WERI-Rb-1 (cell line): ENCODE measurements at regions not wholly inside any gene's neighbourhood (a gene's known extent, or its start where the extent isn't known, plus 50 kb on each side); places are given as distances from the start of the nearest gene placed in this dataset.

Experiments
- DNase-seq: peaks from one replicate; pipeline ENCODE4 v3.0.0-alpha.2; 2020
- H3K27ac ChIP-seq: fragments of 250-450 bp; sonication (Bioruptor Pico); 2 replicates; pipeline ENCODE4 v1.5.1; 2020; ENCODE audit warnings: mild to moderate bottlenecking, moderate library complexity
- H3K27me3 ChIP-seq: fragments of 250-450 bp; sonication (Bioruptor Pico); 2 replicates; pipeline ENCODE4 v1.5.1; 2021; ENCODE audit warnings: mild to moderate bottlenecking, low read depth, moderate library complexity; ENCODE audit not compliant: insufficient read depth, severe bottlenecking
- H3K36me3 ChIP-seq: fragments of 250-450 bp; sonication (Bioruptor Pico); 2 replicates; pipeline ENCODE4 v1.5.1; 2020; ENCODE audit warnings: mild to moderate bottlenecking, moderate library complexity
- H3K4me3 ChIP-seq: 2 replicates; pipeline ENCODE4 v1.5.1; 2011; ENCODE audit warnings: low read depth, mild to moderate bottlenecking, control low read depth, low read length
- H3K9me3 ChIP-seq: fragments of 250-450 bp; sonication (Bioruptor Pico); 2 replicates; pipeline ENCODE4 v1.5.1; 2021; ENCODE audit warnings: mild to moderate bottlenecking, moderate library complexity; ENCODE audit not compliant: severe bottlenecking
- TF ChIP-seq, protein P1 (sequence below): IDR thresholded peaks from 2 replicates; pipeline ENCODE4 v1.5.1; 2011; ENCODE audit warnings: low read depth, mild to moderate bottlenecking, control low read depth, inconsistent platforms, low read length

DNA sequence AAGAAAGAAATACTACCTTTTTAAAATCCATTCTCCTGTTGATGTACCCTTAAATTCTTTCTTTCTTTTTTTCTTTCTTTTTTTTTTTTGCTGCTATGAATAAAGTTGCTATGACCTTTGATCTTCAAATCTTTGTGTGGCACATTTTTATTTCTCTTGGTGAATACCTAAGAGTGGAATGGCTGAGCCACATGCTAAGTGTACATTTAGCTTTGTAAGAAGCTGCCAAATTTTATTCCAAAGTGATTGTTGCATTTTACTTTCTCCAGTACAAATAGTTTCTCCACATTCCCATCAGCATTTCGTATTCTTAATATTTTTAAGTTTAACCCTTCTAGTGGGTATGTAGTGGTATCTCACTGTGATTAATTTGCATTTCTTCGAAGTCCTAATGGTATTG lies 88.8 kb upstream of the RAB27B start:
- H3K27ac ChIP-seq: no peak overlapping the region
- TF ChIP-seq, protein P1, sequence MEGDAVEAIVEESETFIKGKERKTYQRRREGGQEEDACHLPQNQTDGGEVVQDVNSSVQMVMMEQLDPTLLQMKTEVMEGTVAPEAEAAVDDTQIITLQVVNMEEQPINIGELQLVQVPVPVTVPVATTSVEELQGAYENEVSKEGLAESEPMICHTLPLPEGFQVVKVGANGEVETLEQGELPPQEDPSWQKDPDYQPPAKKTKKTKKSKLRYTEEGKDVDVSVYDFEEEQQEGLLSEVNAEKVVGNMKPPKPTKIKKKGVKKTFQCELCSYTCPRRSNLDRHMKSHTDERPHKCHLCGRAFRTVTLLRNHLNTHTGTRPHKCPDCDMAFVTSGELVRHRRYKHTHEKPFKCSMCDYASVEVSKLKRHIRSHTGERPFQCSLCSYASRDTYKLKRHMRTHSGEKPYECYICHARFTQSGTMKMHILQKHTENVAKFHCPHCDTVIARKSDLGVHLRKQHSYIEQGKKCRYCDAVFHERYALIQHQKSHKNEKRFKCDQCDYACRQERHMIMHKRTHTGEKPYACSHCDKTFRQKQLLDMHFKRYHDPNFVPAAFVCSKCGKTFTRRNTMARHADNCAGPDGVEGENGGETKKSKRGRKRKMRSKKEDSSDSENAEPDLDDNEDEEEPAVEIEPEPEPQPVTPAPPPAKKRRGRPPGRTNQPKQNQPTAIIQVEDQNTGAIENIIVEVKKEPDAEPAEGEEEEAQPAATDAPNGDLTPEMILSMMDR: no peak
- H3K9me3 ChIP-seq: no peaks in the 10 kb centered on the region
- peaks cover 75% of the 10 kb centered on the region for H3K27me3 ChIP-seq
- DNase-seq: no peak
- no peaks in the 10 kb centered on the region for H3K36me3 ChIP-seq
- H3K4me3 ChIP-seq: no peak overlapping the region

- Histone ChIP-seq H3K27me3 (peaks cover 75% of the 10 kb centered on the region), H3K4me3 (no peak overlapping the region), H3K36me3 (no peaks in the 10 kb centered on the region), H3K27ac (no peak overlapping the region), H3K9me3 (no peaks in the 10 kb centered on the region)
- TF ChIP-seq, protein P1: no peak
- DNase-seq: no peak
Measured at GRCh38 chr18:54740136-54740846, 88.0 kb upstream of the RAB27B start.

DNA sequence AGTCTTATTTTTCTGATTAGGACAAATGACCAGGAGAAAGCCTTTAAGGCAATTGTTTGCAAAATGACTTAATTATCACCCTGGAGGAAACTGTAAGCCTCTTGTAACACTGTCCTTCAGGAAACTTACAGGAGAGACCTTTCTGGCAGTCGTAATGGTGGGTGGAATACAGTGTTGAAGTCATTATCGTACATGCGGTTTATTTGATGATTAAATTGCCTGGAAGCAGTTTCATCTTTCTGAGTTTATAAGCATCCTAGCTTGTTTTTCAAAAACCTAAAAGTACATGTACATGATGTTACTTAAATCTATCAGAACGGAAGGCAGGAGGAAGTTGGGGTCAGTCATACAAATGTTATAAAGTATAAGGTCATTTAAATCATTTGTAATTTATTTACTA lies 86.2 kb upstream of the RAB27B start:
- Histone ChIP-seq H3K9me3 (no peaks in the 10 kb centered on the region), H3K36me3 (no peaks in the 10 kb centered on the region), H3K27me3 (peaks cover 81% of the 10 kb centered on the region), H3K4me3 (no peak overlapping the region), H3K27ac (no peak overlapping the region)
- no peak for DNase-seq
- TF ChIP-seq, protein P1: no peak

GRCh38 chr18:54742659-54743604 lies 85.3 kb upstream of the RAB27B start:
- TF ChIP-seq, protein P1: no peak
- Histone ChIP-seq H3K4me3 (no peak overlapping the region), H3K27ac (no peak overlapping the region), H3K27me3 (peaks cover 81% of the 10 kb centered on the region), H3K9me3 (no peaks in the 10 kb centered on the region), H3K36me3 (no peaks in the 10 kb centered on the region)
- no peak for DNase-seq

DNA sequence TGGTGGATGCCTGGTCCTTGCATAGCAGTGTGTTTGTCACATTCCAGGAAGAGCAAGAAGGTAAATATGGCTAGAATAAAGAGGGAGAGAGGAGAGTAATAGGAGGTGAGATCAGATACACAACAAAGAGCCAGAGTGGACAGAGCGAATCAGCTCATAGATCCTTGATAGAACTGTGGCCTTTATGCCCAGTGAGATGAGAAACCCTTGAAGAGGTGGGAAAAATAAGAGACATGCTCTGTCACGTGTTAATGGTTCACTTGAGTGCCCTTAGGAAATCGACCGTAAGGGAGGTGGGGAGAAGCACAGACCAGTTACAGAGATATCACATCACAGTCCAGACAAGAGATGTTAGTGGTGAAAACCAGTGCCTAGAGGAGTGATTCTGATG lies 84.7 kb upstream of the RAB27B start:
- Histone ChIP-seq H3K27me3 (peaks cover 81% of the 10 kb centered on the region), H3K36me3 (no peaks in the 10 kb centered on the region), H3K4me3 (no peak overlapping the region), H3K9me3 (no peaks in the 10 kb centered on the region), H3K27ac (no peak overlapping the region)
- TF ChIP-seq, protein P1: no peak
- no peak for DNase-seq
